CD4-positive, alpha-beta T cell treated with Interleukin-17A for 4 hours (primary cell): ENCODE measurements at regions not wholly inside any gene's neighbourhood (a gene's known extent, or its start where the extent isn't known, plus 50 kb on each side); places are given as distances from the start of the nearest gene placed in this dataset.

ENCODE experiments used
- DNase-seq: peaks from one replicate; pipeline ENCODE4 v3.0.0-alpha.2; 2020; ENCODE audit warnings: mixed read lengths

DNA sequence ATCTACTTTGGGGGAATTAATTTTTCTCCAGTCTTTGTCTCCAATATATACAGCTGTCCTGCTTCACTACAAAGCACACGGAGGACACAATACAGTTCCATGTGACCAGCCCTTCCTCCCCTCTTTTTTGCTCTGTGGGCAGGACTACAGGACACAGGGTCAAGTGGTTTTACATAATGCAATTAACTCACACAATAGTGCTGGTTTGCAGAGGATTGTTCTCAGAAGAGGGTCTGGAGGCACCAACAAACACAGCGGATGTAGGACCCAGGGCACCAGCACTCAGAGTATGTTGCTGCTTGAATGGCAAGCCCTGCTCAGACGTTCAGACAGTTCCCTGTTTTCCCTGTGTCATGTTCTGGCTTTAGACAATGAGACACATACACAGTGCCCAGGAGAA, 52.0 kb upstream of the NPTX2 start:
- DNase-seq: no peak

DNA sequence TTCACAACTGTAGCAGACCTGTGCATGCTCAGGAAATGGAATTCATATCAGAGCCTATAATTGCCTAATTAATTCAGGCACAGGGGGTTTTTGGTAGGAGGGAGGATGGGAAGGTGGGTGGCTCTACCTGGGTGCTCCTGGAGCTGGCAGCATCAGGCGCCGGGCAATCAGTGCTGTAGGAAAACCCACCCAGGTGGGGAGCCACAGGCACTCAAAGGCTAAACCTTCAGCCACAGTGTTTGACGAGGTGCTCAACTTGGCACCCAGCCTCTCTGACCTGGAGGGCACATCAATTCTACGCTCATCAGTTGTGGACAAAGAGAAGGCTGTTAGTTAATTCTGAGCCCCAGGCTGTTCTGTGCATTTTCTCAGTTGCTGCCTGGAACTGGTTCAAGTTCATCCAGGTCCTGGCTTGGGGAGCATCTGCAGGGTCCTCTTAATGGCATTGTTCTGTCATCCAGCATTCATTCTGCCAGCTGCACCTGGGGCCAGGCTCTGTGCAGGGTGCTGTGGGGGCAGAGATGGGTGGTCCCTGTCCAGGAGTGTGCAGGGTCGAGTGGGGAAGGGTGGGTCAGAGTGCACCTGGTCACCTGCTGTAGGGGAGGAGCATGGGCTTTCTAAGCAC, 54.1 kb upstream of the NPTX2 start:
- no peak for DNase-seq

- DNase-seq: no peak
These were observed 54.7 kb upstream of the NPTX2 start for GRCh38 chr7:98562381-98562823.

- DNase-seq: no peak
These were observed 57.1 kb upstream of the NPTX2 start for GRCh38 chr7:98559958-98560357.

GRCh38 chr7:98559219-98559618, 57.9 kb upstream of the NPTX2 start:
- DNase-seq: no peak

- DNase-seq: no peak
These were observed 59.5 kb upstream of the NPTX2 start for GRCh38 chr7:98557538-98558031.

DNA sequence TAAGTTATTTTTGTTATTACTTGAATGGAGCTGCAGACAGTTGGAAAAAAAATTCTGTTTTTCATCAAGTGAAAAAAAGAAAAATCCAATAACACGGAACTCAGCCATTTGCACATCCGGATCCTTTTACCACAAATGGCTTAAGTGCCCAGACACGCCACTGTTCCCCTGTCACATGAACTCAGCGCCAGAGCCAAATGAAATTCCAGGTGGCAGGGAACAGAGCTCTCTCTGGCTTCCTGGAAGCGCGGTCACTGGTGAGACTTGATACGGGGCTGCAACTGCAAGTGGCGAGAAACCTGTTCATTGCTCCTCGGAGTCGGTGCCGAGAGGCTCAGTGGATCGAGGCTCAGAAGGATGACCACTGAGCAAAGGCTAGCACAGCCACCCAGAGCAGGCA, 60.8 kb upstream of the NPTX2 start:
- DNase-seq: no peak

DNA sequence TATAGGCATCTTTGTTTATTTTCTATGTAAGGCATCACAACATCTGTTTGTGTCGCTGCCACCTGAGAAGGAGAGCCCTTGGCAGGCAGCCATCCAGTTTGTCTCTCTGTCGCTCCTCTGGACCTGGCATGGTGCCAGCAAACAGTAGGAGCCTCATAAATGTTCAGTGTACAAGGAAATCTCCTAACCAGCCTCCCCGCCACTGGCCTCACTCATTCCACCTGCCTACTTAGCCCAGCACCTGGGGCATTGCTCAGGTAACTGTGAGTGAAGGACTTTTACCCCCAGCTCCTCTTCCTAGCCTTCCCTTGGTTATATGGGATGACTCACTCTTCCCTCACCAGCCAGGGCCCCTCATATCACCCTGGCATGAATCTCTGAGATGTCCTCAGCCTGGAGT, 61.7 kb upstream of the NPTX2 start:
- DNase-seq: no peak

- no peak for DNase-seq
These were observed 63.4 kb upstream of the NPTX2 start for GRCh38 chr7:98553666-98554065.

GRCh38 chr7:98551611-98552273, 65.3 kb upstream of the NPTX2 start:
- no peak for DNase-seq

- DNase-seq: no peak
These were observed 68.1 kb upstream of the NPTX2 start for GRCh38 chr7:98548971-98549370.

- DNase-seq: no peak
These were observed 68.7 kb upstream of the NPTX2 start for GRCh38 chr7:98548370-98548769.

- DNase-seq: no peak
These were observed 76.0 kb upstream of the NPTX2 start for GRCh38 chr7:98541101-98541500.

DNA sequence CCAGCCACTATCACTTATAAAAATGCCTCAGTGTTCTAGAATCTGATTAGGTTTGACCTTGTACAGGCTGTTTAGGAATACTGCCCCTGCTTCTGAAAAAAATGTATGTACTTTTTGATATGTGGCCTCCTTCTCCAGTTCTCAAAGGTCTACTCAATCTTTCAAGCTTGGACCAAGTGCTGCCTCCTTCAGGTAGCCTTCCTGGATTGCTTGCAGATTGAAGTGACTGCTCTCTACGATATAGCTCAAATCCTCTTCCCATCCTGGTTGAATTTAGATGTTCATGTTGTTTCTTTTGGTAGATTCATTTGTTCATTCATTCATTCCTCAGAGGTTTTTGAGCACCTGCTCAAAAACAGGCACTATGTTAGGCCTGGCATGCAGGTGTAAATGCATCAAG, 77.2 kb upstream of the NPTX2 start:
- no peak for DNase-seq

DNA sequence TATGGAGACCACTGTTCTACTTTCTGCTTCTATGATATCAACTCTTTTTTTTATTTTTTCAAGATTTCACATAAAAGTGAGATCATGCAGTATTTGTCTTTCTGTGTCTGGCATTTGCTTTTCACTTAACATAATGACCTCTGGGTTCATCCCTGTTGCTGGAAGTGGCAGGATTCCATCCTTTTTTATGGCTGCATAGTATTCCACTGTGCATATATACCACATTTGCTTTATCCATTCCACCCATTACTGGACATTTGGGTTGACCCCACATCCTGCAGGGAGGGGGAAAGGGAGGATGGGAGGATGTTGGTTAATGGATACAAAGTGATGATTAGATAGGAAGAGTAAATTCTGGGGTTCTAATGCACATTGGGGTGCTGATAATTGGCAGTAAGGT, 80.3 kb upstream of the NPTX2 start:
- no peak for DNase-seq

GRCh38 chr7:98534493-98534892, 82.6 kb upstream of the NPTX2 start:
- no peak for DNase-seq

- DNase-seq: no peak
These were observed 85.4 kb upstream of the NPTX2 start for GRCh38 chr7:98531717-98532116.

GRCh38 chr7:98528079-98528478, 89.0 kb upstream of the NPTX2 start:
- DNase-seq: no peak

GRCh38 chr7:98526059-98526458, 91.0 kb upstream of the NPTX2 start:
- no peak for DNase-seq

DNA sequence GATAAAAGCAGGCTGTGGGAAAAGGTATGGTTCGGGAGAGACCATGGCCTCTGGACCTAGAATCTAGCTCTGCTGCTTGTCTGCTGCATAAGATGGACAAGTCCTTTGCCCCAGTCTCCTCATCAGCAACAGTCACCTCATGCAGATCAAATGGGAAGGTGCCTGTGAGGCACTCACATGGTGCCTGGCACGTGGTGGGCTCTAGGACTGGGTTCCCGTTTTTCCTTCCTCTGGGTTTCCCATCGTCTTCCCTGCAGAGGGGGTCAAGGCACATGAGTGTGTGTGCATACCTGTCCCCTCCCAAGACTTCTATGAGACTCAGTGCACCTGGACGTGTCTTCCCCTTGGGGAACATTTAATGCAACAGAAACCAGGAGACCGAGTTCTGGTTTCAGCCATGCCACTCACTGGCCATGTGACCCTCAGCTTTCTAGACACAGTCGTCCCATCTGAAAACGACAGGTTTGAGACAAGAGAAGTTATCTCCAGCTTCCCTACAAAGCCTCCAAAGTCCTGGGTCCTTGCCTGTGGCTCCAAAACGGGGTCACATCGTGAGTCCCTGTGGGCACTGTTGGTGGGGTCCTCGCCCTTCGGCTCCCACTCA, 95.9 kb upstream of the NPTX2 start:
- DNase-seq: no peak

GRCh38 chr7:98520356-98520951, 96.6 kb upstream of the NPTX2 start:
- no peak for DNase-seq

DNA sequence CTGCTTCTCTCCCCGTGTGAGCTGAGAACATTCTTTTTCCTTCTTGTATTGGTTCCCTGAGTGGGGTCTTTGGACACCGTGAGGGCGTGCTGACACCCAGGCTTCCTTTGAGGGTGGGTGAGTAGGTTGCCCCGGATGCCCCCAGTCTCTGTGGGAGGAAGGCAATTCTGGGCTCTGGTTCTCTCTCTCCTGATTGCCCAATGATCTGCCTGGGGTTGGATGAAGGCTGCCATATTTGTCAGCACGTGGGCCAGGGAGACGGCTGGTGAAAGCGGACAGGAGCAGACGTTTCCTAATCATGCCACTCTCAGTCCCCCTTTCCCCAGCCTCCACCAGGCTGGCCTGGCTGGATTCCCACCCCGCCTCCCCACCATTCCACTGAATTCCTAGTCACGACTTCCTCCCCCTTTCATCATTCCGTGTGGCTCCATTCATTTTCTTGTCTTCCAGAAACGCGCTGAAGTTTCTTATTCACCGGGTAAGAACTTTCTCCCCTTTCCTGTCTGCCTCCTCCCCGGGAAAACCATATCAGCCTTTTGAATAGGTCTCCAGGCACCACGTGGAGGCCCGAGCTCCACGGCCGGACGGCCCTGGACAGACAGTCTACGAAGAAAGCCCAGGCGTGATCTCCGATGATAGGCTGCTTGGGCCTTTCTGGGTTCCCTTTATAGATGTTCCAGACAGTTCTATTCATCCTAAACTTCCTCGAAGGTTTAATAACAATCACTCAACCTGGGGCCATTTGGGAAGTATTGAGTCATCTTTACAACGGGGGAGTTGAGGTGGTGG, 98.7 kb upstream of the NPTX2 start:
- no peak for DNase-seq

DNA sequence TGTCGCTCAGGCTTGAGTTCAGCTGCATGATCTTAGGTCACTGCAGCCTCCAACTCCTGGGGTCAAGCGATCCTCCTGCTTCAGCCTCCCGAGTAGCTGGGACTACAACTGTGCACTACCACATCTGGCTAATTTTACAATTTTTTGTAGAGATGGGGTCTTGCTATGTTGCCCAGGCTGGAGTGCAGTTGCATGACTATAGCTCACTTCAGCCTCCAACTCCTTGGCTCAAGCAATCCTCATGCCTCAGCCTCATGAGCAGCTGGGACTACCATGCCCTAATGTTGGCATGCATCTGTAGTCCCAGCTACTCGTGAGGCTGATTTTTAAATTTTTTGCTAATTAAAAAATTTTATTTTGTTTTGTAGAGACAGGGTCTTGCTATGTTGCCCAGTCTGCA, 101.9 kb upstream of the NPTX2 start:
- DNase-seq: no peak
